ENCODE measurements at regions not wholly inside any gene's neighbourhood (a gene's known extent, or its start where the extent isn't known, plus 50 kb on each side); places are given as distances from the start of the nearest gene placed in this dataset.
"Not testable (repeated sequence)": the region's sequence is repeated elsewhere in the genome, so short reads cannot be mapped to it uniquely, and the experiment has no call there.

DNA sequence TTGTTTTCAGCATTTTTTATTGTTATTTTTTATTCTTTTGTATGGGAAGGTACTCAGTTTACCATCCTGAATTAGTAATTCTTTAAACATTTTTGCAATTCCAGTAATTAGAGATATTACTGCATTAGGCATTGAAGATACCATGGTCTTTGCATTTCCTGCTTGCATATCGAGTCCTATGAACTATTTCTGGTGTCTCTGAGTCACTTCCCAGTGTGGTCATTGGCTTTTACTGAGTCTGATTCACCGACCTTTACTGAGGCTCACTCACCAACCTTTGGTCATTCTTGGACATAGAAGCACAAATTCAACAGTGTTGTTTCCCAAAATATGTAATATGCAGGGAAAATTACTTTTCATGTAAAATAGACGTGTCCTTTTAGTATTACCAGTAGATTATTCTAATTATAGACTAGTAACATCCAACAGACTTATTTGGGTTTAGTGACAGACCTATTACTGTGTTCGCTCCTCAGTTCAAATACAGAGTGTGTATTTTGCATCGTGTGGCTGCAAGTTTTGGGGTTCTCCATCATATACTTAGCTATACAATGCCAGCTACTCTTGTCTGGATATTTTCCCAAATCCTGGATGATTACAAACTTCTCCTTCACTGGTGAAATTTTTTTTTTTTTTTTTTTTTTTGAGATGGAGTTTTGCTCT lies 180.7 kb upstream of the PRSS1 start:
- DNase-seq (ENCODE audit: low read depth) = no peak

DNA sequence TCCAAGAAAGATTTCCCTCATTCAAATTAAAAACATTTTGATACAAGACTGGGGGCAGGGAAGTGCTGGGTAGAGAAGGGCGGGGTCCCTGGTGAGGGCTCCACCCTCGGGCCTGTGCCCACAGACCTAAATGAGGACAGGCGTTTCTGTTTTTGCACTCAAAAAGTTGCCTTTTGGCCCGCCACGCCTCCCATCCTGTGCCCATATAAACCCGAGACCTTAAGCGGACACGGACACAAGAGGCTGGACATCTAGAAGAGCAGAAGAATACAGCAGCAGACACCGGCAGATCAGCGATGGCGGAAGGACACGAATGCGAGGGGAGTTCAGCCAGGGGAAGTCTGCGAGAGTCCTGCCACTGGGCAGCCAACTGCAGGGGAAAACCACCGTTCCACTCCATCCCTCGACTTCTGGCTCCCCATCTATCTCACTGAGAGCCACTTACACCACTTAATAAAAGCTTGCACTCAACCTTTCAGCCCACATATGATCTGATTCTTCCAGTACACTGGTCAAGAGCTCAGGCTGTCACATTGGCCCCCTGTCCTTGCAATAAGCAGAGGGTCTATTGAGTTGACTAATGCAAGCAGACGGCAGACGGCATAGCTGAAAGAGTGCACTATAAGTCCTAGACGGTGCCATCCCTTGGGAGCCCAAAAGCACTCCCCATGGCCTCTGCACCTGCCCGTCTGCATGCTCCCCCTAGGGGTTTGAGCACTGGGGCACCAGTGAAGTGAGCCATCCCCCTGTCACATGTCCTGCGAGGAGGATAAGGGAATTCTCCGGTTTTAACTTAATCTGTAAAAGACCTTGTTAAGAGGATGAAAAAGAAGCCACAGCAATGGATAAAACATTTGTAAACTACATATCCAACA lies 181.8 kb upstream of the PRSS1 start:
- no peak for DNase-seq (ENCODE audit: low read depth)

DNA sequence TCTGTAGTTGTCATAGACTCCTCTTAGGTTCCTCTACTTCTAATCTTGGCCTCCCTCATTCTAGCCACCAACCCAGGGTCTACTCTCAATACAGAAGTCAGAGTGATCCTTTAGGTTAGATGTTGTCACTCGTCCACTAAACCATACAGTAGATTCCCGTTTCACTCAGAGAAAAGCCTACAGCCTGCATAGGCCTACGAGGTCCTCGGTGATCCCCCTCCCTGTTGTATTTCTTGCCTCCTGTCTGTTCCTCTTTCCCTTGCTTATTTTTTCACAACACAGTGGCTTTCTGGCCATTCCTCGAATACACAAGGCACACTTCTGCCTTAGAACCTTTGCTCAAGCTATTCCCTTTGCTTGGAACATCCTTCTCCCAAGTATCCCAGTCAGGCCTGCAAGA lies 183.0 kb upstream of the PRSS1 start:
- DNase-seq (ENCODE audit: low read depth) = no peak

DNA sequence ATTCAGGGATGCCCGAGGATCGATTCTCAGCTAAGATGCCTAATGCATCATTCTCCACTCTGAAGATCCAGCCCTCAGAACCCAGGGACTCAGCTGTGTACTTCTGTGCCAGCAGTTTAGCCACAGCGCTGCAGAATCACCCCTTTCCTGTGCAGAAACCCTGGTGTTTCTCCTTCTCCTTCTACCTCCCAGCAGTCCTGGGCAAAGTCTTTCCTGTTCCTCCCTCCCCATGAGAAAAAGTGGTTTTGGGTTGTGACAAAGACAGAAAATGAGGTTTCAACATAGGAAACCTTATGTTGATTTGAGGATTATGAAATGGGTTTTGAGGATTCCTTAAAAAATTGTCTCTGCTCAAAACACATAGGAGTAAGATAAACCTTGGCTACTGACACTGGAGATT lies 185.1 kb upstream of the PRSS1 start:
- not testable (repeated sequence) for DNase-seq (ENCODE audit: low read depth)

DNA sequence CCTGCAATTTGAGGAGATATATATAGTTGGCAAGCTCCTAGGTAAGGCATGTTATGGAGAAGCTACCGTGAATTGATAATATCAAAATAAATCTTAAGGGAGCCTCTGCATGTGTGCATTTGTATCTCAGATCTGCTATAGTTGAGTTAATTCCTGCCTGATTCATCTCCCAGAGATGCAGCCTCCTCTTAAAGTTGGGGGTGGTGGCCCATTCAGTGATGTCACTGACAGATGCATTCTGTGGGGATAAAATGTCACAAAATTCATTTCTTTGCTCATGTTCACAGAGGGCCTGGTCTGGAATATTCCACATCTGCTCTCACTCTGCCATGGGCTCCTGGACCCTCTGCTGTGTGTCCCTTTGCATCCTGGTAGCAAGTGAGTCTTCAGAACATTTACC lies 185.8 kb upstream of the PRSS1 start:
- DNase-seq (ENCODE audit: low read depth) = no peak

DNA sequence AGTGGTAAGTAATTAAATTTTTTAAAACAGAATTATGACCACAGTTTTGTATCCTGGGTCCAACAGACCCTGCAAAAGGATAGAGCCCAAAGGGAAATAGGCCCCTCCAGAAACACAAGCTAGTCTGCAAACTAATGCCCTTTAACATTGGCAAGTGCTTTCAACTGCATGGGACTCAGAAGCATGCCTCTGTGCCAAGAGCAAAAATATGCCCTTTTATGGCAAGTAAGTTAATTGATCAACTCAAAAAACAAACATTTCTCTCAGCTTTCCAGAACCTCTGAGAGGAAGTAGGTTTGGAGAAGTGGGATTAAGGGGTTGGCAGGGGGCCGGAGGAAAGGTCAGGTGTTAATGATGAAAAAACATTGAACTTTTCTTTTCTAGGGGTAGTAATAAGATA lies 186.6 kb upstream of the PRSS1 start:
- DNase-seq (ENCODE audit: low read depth) = no peak

DNA sequence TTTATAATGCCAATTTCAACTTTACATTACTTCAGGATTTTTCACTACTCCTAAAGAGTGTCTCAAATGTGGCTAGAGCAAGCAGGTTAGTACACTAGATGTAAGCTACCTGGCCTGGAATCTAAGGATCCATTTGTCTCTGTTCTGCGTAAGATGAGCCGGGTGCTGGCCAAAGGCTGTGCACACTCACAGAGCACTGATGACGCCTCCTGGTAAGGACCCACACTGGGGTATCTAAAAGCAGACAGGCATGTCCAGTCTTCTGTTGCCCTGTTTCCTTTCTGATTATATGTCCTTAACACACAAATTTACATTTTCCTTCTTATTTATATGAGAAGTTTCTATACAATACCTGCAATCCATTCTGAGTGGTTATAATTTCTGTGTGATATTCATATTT lies 187.9 kb upstream of the PRSS1 start:
- DNase-seq (ENCODE audit: low read depth) = not testable (repeated sequence)

DNA sequence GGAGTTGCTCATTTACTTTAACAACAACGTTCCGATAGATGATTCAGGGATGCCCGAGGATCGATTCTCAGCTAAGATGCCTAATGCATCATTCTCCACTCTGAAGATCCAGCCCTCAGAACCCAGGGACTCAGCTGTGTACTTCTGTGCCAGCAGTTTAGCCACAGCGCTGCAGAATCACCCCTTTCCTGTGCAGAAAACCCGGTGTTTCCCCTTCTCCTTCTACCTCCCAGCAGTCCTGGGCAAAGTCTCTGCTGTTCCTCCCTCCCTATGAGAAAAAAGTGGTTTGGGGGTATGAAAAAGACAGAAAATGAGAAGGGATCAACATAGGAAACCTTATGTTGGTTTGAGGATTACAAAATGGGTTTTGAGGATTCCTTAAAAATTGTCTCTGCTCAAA lies 188.5 kb upstream of the PRSS1 start:
- not testable (repeated sequence) for DNase-seq (ENCODE audit: low read depth)

DNA sequence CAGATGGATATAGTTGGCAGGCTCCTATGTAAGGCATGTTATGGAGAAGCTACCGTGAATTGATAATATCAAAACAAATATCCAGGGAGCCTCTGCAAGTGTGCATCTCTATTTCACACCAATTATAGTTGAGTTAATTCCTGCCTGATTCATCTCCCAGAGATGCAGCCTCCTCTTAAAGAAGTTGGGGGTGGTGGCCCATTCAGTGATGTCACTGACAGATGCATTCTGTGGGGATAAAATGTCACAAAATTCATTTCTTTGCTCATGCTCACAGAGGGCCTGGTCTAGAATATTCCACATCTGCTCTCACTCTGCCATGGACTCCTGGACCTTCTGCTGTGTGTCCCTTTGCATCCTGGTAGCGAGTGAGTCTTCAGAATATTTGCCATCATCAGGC lies 189.1 kb upstream of the PRSS1 start:
- no peak for DNase-seq (ENCODE audit: low read depth)

DNA sequence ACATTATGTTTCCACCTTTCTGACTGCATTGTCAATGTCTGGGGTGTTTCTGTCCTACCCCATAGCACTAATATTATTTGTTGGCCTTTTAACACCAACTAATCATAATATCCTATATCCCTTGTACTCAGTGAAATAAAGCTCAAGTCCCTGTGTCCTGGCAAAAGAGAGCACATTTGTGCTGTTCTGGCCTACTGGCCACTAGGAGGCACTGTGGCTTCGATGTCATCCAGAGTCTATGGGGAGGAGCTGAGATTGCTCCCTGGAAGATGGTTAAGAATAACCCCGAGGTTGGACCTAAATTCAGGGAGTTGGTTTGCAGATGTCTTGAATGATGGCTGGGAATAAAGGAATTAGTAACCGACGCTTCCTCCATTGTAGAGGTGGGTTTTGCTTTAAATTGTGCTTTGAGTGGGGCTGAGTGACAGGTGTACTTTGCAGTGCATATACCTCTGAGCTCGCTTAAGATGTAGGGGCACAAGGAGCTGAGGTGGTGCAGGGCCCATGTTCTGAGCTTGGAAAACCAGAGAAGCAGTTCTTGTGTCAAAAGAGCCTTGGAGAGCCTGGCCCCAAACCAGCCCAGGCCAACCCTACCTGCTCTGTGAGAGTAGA lies 191.2 kb upstream of the PRSS1 start:
- no peak for DNase-seq (ENCODE audit: low read depth)

DNA sequence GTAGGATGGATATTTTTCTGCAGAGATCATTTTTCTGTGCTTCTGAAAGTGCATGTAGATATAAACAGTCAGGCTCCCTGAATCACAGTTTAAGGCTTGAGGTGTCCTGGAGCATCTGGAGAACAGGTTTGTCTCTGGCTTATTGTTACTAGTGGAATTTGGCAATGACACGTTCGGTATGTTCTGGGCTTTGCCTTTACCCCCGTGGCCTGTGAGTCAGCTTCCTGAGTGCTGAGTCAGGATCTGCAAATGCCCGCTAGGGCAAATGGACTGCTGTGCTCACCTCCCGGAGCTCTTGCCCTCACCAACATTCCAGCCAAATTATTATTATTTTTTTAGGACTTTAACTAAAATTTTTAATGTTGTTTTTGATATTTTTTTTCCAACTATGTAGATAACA lies 192.5 kb upstream of the PRSS1 start:
- DNase-seq (ENCODE audit: low read depth) = no peak

DNA sequence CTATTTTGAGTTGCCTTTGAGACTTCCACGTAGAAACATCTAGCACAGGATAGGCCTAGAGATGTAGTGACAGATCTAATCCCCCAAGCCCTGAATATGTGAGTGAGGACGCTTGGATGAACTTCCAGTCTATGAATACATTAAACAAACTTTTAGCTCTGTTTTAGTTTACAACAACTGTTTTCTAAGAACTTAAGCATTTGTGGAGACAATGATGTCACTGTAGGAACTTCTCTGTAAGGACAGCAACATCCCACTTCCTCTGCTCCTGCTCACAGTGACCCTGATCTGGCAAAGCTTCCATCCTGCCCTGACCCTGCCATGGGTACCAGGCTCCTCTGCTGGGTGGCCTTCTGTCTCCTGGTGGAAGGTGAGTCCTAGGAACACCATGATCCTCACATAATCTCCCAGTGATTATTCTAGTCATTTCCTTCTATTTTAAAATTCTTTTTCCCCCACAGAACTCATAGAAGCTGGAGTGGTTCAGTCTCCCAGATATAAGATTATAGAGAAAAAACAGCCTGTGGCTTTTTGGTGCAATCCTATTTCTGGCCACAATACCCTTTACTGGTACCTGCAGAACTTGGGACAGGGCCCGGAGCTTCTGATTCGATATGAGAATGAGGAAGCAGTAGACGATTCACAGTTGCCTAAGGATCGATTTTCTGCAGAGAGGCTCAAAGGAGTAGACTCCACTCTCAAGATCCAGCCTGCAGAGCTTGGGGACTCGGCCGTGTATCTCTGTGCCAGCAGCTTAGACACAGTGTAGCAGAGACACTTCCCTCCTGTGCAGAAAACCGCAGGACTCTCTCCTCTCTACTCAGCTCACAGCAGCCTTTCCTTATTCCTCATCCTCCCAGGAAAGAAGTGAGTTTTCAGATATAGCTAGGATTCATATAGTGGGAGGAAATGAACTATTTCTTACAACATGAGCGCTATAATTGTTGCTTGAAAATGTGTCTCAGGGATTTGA lies 194.4 kb upstream of the PRSS1 start:
- DNase-seq (ENCODE audit: low read depth) = no peak

DNA sequence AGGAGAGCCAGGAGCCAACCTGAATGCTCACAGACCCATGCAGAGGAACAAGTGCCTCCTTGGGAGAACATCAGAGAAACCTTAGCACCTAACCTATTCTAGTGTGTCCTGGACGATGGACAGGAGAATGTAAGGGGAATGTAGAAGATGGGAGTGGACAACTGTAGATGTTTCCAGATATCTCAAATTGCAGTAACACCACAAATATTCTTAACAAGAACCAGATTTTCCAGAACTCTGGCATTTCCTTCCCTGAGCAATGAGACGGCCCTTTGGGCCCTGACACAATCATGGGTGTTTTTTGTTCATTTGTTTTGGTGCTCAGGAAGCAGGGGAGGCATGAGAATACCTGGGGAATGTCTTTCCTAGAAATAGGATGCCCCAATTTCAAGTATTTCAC lies 196.1 kb upstream of the PRSS1 start:
- no peak for DNase-seq (ENCODE audit: low read depth)

DNA sequence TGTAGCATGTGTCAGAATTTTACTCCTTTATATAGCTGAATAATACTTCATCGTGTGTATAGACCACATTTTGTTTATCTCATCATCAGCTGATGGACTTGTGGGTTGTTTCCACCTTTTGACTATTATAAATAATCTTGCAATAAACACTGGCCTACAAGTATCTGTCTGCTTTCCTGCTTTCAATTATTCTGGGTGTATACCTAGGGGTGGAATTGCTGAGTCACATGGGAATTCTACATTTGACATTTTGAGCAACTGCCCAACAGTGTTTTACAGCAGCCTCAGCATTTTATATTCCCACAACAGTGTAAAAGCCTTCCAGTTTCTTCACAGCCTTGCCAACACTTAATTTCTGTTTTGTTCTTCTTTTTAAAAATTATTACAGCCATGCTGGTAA lies 200.3 kb upstream of the PRSS1 start:
- no peak for DNase-seq (ENCODE audit: low read depth)

DNA sequence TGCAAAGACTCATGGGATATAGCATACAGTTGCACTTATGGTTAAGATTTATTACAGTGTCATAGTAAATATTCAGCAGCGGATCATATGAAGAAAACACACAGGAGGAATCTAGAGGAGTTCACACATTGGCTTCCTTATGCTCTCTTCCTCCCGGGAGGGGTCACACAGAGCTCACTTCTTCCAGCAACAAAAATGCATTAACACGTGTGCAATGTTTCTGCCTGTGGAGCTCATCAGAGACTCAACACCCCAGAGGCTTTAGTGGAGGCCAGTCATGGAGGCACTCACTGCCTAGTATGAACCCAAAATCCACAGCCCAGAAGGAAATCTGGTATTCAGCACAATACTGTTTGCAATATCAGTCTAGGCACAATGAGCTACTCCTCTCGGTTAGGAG lies 202.8 kb upstream of the PRSS1 start:
- DNase-seq (ENCODE audit: low read depth) = no peak

DNA sequence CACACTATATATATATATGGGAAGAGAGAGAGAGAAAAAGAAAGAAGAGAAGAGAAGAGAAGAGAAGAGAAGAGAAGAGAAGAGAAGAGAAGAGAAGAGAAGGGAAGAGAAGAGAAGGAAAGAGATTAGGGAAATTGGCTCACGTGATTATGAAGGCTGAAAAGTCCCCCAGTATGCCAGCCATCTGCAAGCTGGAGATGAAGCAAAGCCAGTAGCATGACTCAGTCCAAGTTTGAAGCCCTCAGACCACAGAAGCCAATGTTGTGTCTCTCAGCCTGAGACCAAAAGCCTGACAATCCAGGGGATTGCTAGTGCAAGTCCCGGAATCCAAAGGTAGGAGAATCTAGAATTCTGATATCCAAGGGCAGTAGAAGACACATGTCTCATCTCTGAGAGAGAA lies 206.3 kb upstream of the PRSS1 start:
- DNase-seq (ENCODE audit: low read depth) = no peak

DNA sequence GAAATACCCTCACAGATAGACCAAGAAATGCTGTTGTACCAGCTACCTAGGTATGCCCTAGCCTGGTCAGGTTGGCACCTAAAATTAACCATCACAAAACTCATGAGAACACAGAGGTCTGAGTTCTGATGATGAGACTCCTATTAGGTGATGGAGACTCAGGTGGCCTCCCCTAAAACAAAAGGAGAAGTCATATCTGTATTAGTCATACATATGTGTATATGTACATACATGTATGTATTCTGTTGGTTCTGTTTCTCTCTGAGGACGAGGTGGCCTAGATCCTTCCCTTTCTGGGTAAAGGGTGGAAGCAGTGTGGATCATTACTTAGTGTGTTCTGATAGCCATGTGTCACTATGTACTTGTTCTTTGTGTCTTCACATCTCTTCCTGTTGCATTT lies 207.2 kb upstream of the PRSS1 start:
- DNase-seq (ENCODE audit: low read depth) = no peak

DNA sequence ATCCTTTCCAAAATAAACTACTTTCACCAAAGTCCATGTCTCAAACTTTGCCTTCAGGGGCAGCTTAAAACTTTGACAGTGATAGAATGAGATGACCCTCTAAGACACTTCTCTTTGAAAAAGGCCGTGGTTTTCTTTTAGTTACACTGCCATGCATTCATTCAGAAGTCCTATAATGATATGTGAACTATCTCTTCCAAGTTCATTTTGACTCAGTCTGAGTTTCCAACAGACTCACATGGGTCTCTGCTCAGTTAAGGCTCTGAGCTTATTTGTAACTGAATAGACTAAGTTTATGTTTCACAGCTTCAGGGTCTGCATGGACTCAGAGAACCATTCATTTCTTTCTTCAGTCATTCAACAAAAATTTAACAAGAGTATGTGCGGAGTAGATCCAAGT lies 208.9 kb upstream of the PRSS1 start:
- no peak for DNase-seq (ENCODE audit: low read depth)

DNA sequence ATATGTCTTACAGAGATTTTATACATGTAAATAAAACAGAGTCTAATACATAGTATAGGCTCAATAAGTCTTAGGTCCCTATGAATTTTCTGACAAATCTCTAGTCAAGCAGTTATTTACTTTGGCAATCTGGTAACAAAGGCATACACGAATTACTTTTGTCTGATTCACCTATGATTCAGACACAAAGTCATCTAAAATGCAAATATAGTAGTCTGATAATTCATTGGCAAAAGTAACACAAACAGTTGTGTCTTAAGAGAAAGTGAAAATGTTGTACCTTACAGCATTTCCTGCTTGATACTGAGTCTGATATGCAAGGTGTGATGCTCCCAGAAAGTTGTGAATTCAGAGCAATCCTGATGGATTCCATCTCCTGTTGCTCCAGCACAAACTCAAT lies 209.4 kb upstream of the PRSS1 start:
- no peak for DNase-seq (ENCODE audit: low read depth)

DNA sequence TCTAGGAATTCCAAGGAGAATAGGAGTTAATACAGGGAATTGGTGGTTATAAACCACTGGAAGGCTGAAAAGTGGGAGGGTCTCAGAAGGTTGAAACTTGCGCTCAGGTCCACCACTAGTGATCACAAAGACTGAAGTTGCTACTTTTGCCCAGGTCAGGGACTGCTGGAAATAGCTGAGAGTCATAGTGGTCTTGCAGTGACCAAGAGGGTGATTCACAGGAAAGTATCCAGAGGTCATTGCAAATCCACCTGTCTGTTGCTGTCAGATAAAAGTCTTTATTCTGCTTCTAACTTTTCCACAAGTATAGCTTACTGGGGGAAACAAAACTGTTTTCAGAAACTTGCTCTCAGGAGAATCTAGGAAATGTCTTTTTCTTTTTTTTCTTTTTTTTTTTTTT lies 211.5 kb upstream of the PRSS1 start:
- no peak for DNase-seq (ENCODE audit: low read depth)

DNA sequence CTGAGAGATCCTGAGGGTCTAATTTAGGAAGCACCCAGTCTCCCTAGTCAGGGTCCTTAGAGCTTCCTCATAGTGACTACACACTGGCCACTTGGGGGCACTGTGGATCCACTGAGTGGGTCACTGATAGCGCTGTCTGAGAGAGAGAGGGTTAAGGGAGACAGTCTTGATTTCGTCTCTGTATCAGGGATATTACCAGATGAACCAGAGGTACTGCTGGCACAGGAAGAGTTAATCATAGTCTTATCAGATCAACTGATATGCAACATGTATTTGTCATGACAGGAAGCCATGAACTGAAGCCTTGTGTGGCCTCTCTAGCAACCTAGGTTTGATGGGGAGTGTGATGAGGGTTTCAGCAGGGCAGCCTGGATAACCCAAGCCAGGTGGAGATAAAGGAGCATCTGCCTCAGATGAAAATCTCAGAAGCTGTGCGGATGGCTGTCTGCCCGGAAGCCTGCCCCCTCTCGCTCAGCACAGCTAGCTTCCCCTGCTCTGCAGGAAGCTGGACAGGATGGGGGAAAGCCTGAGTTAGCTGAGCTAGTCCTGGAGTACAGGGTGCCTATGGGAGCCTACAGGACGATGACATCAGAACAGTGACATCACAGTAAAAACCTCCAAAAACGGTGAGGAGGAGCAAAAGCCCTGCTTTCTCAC lies 214.0 kb upstream of the PRSS1 start:
- DNase-seq (ENCODE audit: low read depth) = peak; percentile 36

DNA sequence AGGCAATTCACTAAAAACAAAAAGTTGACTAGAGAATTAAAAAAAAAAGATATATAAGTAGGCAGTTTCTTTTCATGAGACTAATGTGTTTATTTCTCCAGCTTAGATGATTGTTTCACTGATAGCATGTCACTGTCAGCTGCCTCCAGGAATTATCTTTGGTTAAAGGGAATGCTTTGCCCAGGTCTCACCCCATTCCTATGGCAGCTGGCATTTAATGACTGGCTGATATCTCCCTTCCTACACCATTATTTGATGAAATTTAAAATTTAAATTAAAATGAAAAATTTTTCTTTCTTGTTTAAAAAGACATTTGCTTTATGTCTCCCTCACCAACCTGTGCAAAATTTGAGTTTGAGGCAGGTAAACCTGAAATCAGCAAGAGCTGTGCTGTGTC lies 214.5 kb upstream of the PRSS1 start:
- no peak for DNase-seq (ENCODE audit: low read depth)
